Stimulated activated CD8-positive, alpha-beta memory T cell treated with anti-CD3 and anti-CD28 coated beads, Interleukin-7, amount 100 ng/mL, for 48 hours (primary cell): ENCODE measurements at regions not wholly inside any gene's neighbourhood (a gene's known extent, or its start where the extent isn't known, plus 50 kb on each side); places are given as distances from the start of the nearest gene placed in this dataset.
"Not testable (repeated sequence)": the region's sequence is repeated elsewhere in the genome, so short reads cannot be mapped to it uniquely, and the experiment has no call there.

Experiments used
- DNase-seq, 2 donors: peaks; one replicate each; pipeline ENCODE4 v3.0.0-alpha.2; 2020; ENCODE audit warnings: low read depth in 1 of 2; ENCODE audit errors: extremely low read depth in 1 of 2

DNA sequence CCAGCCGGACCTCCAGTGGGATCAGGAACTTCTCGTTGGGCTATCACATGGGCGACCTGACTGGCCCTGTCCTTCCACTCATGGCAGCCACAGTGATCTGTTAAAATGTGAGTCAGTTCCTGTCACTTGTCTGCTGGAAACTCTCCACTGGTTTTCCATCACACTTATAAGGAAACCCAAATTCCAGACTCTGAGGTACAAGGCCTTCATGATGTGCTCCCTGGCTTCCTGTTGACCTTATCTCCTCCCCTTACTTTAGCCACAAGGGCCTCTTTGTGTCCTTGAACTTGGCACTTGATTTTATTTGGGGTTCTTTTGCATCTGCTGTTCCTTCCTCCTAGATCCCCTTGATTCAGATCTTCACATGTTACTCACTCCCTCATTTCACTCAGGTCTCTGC lies 96.8 kb downstream of the TENT5C start:
- DNase-seq = no peak

- DNase-seq = no peak
These were observed 101.5 kb downstream of the TENT5C start for GRCh38 chr1:117707371-117707770.

DNA sequence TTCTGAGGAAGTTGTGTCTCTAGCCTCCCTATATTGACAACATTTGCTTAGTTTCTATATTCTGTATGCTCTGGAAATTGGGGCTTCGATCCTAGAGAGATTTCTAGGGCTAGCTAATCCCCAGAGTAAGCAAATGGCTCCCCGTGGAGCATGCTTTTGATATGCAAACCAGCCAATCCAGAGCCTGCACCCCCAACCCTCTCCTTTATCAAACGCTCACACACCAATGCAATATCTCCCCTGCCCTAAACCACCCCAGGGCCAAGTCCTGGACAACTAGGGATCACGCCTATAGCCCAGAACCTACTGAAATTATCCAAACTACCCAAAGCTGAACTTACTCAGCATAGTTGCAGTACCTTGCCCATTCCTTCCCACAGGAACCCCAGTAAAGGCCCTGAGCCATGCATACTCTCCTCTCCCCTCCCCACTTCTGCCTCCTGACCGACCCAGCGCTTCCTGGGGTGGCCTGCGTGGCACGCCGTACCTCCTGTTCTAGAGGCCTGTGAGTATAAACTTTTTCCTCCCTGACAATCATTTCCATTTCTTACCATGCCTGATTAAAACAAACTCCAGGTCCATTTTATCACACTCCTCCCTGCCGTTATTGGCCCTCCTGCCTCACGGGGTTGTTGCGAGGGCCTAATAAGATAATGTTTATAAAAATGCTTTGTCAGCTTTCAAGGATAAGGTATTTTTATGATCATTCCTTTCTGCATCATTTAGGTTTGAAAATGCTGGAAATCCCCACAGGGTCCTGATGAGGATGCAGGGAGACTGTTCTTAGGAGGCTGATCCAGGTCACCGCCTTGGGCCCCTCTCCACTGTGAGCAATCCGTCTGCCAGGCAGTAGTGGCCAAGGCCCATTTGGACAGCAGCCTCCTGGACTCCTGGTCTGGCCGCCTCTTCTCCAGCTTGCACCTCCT lies 102.7 kb downstream of the TENT5C start:
- no peak for DNase-seq

DNA sequence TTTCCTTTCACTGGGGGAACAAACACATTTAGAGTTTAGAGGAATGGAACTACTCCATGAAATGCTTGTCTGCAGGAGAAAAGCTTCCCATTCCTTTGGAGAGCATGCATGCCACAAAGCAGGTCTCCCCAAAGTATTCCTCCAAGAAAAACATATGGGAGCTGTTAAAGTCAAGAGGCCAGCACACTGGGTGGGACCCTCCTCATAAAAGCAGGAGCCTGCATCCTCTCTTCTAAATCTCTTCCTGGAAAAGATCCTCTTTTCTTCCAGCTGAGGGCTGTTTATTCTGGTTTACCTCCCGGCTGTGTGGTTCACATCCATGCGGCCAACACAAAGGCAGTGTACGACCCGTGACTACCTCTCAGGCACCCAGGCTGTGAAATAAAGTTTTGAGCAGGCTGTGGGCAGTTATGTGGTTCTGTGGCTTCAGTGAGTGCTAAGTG lies 103.4 kb downstream of the TENT5C start:
- DNase-seq = no peak

- no peak for DNase-seq
These were observed 104.9 kb downstream of the TENT5C start for GRCh38 chr1:117710710-117711109.

DNA sequence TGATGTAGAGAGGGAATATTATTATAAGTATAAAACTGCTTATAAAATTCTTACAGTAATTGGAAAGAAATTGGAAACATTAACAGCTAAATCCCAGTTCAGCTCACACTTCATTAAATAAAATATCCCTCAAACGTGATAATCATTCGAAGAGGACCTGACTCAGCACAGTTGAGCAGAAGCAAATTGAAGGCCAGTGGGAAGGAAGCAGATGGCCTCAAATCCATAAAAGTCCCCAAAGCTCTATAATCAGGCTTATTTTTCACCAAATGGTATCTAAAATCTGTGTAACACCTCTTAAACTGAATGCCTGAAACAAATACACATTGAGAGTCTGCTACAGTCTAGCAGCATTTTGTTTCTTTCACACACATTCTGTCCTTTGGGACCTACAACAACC lies 106.8 kb downstream of the TENT5C start:
- no peak for DNase-seq

DNA sequence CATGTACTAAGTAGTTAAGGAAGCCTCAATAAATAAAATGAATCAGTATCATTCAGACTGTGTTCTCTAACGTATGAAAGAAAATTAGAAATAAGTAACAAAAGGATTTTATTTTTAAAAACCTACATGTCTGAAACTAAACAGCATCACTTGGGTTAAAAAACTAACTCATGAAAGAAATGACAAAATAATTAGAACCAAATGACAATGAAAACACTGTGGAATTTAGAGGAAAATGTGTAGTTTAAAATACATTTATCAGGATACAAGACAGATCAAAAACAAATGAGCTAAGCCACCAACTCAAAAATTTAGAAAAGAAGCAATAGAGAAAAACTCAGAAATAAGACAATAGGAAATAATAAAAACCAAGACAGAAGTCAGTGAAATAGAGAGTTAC lies 108.7 kb downstream of the TENT5C start:
- DNase-seq = no peak

DNA sequence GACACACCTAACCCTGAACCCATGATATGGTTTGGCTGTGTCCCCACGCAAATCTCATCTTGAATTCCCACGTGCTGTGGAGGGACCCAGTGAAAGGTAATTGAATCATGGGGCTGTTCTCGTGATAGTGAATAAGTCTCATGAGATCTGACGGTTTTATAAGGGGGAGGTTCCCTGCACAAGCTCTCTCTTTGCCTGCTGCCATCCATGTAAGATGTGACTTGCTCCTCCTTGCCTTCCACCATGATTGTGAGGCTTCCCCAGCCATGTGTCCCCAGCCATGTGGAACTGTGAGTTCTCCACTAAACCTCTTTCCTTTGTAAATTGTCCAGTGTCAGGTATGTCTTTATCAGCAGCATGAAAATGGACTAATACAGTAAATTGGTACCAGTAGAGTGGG lies 110.2 kb downstream of the TENT5C start:
- DNase-seq = not testable (repeated sequence)

GRCh38 chr1:117717980-117718379 lies 112.1 kb downstream of the TENT5C start:
- not testable (repeated sequence) for DNase-seq

- DNase-seq = not testable (repeated sequence)
These were observed 112.7 kb downstream of the TENT5C start for GRCh38 chr1:117718596-117718995.

- no peak for DNase-seq
These were observed 113.2 kb downstream of the TENT5C start for GRCh38 chr1:117719004-117719403.

DNA sequence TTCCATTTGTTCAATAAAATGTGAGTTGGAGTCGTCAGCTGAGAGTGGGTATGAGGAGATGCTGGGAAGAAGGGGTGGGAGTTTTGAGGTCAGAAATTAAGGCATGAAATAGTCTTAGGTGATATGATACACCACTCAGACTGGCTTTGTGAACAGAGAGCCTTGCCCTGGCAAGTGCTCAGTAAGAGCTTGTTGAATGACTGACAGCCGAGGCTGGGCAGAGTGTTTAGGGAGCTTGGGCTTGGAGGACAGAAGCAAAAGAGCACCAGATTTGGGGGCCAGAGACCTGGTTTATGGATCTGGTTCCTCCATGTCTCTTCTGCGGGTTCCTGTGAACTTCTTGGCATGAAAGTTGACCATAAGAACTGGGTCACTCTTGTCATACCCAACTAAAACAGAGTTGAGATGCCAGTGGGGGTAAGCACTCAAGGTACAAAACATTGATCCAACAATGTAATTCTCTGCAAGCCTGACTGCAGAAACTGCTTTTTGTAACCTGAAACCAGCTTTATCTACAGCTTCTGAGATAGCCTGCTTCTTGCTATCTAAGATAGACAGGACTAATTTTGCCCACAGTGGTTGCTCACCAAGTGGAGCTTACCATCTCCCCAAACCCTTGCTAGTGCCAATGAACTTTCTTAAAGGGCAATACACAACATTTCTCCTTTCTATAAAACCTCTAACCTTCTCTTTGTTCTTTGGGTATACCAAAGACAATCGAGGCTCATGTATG lies 126.4 kb downstream of the TENT5C start:
- DNase-seq = no peak

DNA sequence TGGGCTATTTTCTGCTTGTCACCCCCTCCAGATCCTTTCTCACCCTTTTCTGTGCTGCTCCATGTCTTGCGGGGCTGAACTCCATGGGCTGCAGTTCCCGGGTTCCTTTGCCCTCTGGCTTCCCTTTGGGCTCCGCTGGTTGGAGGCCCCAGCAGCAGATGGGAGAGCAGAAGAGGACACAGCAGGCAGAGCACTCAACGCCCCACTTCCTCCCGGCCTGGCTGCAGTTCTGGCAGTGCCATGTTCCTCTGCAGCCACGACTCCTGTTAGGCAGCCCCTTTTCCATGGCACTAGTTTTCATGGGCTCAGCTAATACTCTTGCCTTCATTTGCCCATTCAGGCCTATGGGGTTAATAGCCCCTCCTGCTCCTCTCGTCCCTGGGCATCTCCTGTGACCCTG lies 127.1 kb downstream of the TENT5C start:
- no peak for DNase-seq

- no peak for DNase-seq
These were observed 128.6 kb downstream of the TENT5C start for GRCh38 chr1:117734403-117734802.

DNA sequence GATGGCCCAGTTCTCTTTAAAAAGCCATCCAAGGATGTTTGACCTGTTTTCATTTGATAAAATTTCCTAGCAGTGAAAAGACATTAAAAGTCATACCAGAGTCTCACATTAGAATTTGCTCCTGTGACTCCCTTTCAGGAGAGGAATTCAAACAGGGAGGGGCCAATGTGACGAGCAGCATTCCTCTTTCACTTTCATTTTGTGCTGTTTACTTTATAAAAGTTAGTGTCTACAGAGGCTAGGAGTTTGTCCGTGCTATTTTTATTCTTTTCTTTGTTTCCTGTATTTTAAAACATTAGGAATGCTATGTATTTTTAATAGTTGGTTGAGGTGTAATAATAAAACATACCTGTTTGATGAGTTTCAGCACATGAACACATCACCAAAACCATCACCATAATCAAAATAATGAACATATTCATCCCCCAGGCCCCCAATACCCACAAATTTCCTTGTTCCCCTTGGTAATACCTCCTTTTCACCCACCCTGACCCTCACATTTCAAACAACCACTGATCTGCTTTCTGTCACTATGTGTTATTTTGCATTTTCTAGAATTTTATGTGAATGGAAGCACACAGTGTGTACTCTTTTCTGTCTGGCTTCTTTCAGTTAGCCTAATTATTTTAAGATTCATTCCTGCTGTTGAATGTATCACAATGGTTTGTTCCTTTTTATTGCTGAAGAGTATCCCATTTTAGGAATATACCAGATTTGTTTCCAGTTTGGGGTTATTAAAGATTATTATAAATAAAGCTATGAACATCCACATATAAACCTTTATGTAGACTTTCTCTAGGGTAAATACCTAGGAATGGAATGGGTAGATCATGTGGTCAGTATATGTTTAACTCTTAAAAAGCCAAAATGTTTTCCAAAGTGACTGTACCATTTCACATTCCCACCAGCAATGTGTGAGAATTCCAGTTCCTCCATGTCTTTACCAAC lies 129.5 kb downstream of the TENT5C start:
- DNase-seq = no peak

GRCh38 chr1:117739504-117739903 lies 133.7 kb downstream of the TENT5C start:
- no peak for DNase-seq

DNA sequence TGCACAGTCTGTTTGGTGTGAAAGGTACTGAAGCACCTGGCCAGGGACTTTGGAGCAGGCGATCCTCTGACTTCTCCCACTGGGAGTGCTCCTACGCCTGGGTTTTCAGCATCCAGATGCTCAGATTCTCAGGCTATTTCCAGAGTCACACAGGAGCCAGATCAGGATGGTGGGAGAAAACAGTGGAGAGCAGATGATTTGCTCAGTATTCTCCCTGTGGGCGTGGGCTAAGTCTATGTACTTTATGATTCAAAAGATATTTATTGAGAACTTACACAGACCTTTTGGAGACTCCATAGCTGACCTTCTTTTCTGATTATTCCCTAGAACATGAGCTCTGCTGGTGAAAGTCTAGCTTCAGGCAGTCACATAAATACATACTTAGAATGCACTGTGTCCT lies 134.6 kb downstream of the TENT5C start:
- DNase-seq = no peak

- not testable (repeated sequence) for DNase-seq
These were observed 140.7 kb downstream of the TENT5C start for GRCh38 chr1:117746565-117746964.

DNA sequence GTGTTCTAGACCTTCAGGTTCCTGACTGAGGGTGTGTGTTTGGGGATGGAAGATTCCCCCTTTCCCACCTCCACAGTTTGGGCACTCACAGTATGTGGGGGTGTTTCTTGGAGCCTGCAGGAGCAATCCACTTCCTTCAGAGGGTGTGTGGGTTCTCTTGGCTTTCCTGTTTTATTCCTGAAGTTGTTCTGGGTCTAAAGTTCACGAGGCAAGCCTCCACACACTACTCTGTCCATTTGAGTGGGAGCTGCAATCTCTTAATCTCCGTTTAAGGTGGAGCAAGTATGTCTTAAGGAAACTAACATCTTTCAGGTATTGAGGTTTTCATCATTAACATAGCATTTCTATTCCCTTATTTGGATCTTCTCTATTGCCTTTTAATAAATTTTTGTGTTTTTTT lies 141.8 kb downstream of the TENT5C start:
- DNase-seq = no peak

DNA sequence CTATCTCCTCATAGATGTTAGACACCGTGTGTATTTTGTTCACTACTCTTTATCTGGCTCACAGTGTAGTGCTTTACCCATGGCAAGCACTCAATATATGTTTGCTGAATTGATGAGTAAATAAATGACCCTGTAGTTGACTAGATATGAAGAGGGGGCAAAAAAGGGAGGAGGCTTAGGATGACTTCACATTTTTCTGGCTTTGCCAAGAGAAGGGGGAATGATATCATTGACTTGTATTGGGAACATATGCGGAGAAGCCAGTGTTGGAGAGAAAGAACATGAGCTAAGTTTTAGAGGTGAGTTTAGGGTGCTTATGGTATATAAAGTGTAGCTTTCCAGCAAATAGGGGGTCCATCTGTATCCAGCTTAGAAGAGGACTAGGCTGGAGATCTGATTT lies 145.5 kb downstream of the TENT5C start:
- no peak for DNase-seq

DNA sequence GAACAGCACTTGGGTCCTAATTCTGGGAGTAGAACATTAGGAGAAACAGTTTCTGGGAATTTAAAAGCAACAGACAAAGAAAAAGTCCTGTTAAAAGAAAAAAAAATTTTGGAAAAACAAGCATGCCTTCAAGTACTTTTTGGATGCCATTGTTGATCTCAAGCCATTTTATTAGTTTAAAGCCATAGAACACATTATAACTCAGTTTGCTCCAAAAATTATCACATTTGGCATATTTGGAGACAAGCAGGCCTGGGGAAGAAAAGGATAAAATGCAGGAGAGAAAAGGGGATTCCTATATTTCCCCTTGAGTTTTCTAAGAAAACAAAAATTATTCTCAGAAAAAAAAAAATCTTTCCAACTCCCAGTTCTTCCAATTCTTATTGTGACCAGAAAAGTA lies 146.8 kb downstream of the TENT5C start:
- no peak for DNase-seq
